Thyroid gland (tissue), 4 donors: ENCODE measurements at regions not wholly inside any gene's neighbourhood (a gene's known extent, or its start where the extent isn't known, plus 50 kb on each side); places are given as distances from the start of the nearest gene placed in this dataset.

Experiments used
- POLR2A ChIP-seq, 2 donors: fragments of 450-650 bp; IDR thresholded peaks; one replicate each; pipeline ENCODE4 v1.6.1; 2017; ENCODE audit warnings: antibody characterized with exemption in 2 of 2, mild to moderate bottlenecking in 2 of 2, moderate library complexity in 1 of 2
- TF ChIP-seq, protein P1 (sequence below), 6 experiments: fragments of 200-600 bp in 3 of 6; fragments of 450-650 bp in 3 of 6; sonication (generic) in 3 of 6; IDR thresholded peaks; one replicate each; pipeline ENCODE4 v1.5.1; 2016 to 2019; ENCODE audit warnings: antibody characterized with exemption in 6 of 6, mild to moderate bottlenecking in 2 of 6, inconsistent platforms in 1 of 6, moderate library complexity in 1 of 6

DNA sequence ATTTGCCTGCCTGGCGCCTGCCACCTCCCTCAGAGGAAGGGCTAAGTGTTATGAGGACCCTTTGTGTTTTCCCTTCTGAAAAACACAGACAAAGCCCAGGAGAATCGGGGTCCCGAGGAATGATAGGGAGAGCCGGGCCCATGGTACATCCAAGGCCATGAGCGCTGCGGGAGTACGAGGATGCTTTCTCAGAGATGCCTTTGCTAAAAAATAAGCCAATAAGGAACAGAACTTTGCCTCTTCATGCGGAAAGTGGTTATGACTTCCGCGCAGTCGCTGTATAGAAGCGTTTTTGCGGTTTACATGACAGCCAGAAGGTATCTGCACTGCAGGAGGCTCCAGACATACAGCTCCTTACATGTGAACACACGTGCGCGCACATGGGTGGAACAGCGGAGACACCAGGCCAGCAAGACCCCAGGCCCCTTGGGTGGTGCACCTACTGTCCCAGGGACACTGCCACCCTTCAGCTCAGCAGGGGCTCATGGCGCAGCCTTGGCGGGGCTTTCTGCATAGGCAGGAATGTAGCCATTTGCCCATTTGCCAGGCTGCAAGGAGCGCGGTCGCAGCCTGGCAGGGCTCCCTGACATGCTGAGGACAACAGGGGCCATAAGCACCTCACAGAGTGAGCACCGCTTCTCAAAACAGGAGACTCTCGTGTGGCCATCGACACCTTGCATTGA lies 252.4 kb upstream of the SALL3 start:
- TF ChIP-seq POLR2A (IDR thresholded peaks at IDR 0.05), result no peak
- TF ChIP-seq, protein P1, sequence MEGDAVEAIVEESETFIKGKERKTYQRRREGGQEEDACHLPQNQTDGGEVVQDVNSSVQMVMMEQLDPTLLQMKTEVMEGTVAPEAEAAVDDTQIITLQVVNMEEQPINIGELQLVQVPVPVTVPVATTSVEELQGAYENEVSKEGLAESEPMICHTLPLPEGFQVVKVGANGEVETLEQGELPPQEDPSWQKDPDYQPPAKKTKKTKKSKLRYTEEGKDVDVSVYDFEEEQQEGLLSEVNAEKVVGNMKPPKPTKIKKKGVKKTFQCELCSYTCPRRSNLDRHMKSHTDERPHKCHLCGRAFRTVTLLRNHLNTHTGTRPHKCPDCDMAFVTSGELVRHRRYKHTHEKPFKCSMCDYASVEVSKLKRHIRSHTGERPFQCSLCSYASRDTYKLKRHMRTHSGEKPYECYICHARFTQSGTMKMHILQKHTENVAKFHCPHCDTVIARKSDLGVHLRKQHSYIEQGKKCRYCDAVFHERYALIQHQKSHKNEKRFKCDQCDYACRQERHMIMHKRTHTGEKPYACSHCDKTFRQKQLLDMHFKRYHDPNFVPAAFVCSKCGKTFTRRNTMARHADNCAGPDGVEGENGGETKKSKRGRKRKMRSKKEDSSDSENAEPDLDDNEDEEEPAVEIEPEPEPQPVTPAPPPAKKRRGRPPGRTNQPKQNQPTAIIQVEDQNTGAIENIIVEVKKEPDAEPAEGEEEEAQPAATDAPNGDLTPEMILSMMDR (IDR thresholded peaks at IDR 0.05), result no peak
